IPS-11a (cell line): ENCODE measurements at regions not wholly inside any gene's neighbourhood (a gene's known extent, or its start where the extent isn't known, plus 50 kb on each side); places are given as distances from the start of the nearest gene placed in this dataset.
"Not testable (repeated sequence)": the region's sequence is repeated elsewhere in the genome, so short reads cannot be mapped to it uniquely, and the experiment has no call there.

ENCODE experiments used
- H3K4me3 ChIP-seq: one replicate; pipeline ENCODE4 v1.5.1; 2013; ENCODE audit warnings: low read depth, low read length, control low read depth

DNA sequence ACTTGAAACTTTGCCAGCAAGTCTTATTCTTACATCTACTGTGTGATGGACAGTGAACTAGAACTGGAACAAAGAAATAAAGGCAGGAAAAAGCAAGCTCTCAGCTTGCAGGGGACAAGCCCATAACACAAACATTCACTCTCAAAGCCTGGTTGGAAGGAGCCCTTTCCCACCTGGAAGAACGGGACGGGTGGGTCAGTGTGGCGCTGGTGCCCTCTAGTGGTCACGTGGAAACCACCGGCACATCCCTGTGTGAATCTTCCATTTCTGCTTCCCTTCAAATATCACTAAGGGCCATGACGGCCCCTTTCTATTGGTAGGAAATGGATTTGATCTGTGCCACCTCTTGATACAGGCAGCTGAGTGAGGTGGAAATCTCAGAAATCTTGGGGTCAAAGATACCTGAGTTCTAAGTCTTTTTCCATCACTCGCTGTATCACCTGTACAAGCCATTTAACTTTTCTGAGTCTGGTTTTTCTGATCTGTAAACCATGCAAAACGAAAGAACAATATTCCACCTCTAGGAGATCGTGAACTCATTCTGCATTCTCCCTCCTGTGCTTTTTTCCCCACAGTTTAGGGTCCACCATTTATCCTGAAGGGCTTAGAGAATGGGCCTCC lies 211.6 kb downstream of the MSX2 start:
- H3K4me3 ChIP-seq, result no peak overlapping the region

GRCh38 chr5:174931033-174931432 lies 206.7 kb downstream of the MSX2 start:
- not testable (repeated sequence) for H3K4me3 ChIP-seq

GRCh38 chr5:174925586-174925985 lies 201.2 kb downstream of the MSX2 start:
- H3K4me3 ChIP-seq, result no peak overlapping the region

DNA sequence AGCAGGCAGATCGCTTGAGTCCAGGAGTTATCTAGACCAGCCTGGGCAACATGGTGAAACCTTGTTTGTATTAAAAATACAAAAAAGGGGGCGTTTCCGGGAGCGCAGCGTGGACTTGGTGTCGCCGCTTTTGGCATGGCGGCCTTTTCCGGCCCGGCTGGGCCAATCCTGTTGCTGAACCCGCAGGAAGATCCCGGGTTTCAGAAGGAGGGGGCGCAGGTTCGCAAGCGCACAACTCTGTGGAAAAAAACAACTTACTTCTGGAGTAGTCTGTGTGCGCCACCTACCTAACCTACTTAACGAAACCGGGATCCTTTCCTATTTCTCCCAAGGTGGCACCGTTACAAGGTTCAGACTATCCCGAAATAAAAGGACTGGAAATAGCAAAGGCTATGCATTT lies 198.6 kb downstream of the MSX2 start:
- no peak overlapping the region for H3K4me3 ChIP-seq

- no peak overlapping the region for H3K4me3 ChIP-seq
Measured at GRCh38 chr5:174920906-174921550, 196.6 kb downstream of the MSX2 start.

DNA sequence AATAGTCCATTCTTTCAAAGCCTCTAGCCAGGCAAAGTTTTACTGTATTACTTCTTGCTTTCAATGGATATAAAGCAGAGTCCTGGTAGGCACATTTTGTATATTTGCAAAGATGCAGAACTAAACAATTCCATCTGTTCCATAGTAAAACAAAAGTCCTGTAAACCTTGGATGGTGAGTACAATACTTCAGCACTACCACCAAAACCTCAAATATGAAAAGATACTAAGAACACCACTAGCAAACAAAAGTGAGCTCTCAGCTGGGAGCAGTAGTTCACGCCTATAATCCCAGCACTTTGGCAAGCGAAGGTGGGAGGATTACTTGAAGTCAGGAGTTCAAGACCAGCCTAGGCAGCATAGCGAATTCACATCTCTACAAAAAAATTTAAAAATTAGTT lies 195.0 kb downstream of the MSX2 start:
- no peak overlapping the region for H3K4me3 ChIP-seq

- H3K4me3 ChIP-seq, result no peak overlapping the region
Measured at GRCh38 chr5:174918655-174919054, 194.3 kb downstream of the MSX2 start.

DNA sequence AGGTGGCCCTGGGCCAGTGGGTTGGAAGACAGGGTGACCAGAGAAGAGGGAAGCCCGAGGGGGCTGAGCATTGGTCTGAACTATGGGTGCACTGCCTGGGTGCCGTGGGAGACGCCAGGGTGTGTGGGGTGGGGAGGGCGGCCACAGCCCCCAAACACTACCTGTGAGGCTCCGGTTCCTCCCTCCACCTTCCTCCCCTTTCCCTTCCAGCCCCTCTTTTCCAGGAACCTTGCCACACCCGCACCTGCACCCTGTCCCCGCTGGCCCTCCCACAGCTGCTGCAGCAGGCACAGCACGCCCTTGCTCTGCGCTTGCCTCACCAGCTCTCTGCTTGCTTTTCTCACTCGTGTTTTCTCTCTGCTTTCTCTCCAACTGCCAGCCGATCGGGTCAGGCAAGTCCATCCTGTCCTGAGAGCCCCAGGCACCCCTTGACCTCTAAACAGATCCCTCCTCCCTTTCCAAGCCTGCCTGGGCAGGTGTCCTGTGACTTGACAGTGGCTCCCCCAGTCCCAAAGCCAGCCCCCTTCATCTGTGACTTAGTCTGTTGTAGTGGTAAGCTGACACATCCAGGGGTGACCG lies 193.7 kb downstream of the MSX2 start:
- H3K4me3 ChIP-seq, result no peak overlapping the region

GRCh38 chr5:174917435-174917834 lies 193.1 kb downstream of the MSX2 start:
- not testable (repeated sequence) for H3K4me3 ChIP-seq

DNA sequence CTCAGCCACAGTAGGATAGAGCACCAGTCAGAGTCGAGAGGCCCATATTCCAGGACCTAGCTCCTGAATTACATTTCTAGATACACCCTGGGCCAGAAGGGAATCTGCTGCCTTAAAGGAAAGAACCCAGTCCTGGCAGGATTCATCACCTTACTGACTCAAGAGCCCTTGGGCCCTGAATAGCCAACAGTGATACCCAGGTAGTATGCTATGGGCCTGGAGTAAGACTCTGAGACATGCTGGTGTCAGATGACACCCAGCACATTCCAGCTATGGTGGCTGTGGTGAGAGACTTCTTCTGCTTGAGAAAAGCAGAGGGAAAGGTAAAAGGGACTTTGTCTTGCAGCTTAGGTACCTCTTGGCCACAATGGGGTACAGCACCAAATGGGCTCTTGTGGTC lies 192.5 kb downstream of the MSX2 start:
- H3K4me3 ChIP-seq, result not testable (repeated sequence)

DNA sequence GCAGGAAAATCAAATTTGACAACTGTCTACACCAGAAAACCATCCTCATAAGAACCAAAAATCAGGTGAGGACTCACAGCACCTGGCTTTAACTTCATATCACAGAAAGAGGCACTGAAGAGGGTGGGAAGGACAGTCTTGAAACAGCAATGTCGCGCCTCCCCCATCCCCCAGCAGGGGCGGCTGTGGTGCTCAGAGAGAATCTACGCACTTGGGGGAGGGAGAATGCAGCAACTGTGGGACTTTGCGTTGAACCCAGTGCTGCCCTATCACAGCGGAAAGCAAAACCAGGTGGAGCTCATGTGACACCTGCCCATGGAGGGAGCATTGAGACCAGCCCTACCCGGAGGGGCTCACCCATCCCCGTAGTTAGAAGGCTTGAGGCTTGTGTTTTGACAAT lies 191.8 kb downstream of the MSX2 start:
- H3K4me3 ChIP-seq, result no peak overlapping the region

GRCh38 chr5:174911118-174911517 lies 186.7 kb downstream of the MSX2 start:
- no peak overlapping the region for H3K4me3 ChIP-seq

- no peak overlapping the region for H3K4me3 ChIP-seq
Measured at GRCh38 chr5:174910245-174910737, 185.9 kb downstream of the MSX2 start.

DNA sequence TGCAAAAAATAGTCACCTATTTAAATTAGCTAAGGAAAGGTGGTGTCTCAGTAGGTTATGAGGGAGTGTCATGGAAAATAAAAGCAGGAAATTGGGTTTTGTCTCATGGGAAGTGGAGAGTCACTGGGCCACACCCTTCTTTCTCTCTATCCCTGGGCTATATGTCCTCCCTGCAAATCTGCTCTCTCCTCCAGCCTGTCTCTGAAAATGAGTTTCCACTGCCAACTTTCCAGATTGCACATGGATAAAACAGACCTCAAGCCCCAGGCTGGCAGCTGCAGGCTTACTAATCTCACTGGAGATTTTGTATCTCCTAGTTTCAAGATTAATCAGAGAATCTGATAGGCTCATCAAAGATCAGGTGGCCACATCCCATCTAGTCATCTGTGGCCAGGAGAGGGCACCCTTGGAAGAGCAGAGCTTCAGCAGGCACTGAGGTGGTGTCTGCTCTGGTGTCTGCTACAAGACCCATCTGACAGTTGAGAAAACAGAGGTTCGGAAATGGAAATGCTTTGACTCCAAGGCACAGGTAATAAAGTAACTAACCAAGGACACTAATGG lies 178.9 kb downstream of the MSX2 start:
- H3K4me3 ChIP-seq, result no peak overlapping the region

- H3K4me3 ChIP-seq, result no peak overlapping the region
Measured at GRCh38 chr5:174901336-174901735, 177.0 kb downstream of the MSX2 start.

DNA sequence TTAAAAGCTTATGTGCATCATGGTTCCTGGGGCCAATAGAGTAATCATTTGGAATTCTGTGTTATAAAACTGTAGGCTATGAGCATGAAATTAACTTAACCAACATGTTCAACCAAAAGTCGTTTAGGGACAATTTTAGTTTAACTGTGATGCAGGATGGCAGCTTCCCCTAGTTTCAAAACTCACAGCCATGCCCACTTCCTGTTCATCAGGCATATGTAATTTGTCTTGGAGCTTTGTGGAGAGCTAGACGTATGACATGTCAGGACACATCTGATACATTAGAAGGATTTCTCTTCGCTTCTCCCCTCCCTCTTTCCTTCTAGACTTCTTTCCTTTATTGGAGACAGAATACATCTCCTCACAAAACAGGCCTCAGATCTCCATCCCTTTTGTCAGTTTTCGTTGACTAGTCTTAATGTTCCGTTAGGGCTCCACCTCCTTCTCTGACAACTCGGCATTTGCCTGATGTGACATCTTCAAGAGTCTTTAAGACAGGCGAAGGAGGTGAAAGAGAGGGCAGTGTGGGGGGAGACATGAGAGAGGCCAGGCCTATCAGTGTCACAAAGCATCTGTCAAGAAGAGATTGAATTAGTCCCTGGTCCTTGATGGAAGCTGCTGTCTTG lies 176.0 kb downstream of the MSX2 start:
- H3K4me3 ChIP-seq, result no peak overlapping the region

DNA sequence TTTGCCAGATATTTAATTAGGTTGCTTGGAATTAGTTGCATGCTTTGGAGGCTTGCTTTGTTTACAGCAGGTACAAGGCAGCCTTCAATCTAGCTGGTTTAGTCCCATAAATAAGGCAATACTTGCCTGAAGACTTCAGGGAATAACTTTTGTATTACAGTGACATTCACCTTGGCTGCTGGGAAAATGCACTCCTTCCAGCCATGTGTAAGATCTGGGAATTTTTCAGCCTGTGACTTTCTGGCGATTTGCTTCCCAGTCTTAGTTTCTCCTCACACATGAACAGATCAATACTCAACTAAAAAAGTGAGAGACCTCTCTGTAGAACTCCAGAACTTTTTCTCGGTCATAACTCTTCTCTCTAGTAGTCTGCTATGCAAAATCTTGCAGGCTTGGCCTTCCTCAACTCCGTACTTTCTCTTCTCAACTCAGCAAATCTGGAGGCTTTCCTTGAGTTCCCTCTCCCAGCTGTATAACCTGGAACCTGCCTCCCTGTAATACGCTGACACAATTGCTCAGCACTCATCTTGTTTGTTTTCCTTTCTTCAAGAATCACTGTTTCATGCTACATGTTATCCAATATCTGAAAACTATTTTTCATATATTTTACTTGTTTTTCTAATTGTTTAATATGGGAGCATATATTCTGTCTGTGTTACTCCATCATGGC lies 173.0 kb downstream of the MSX2 start:
- no peak overlapping the region for H3K4me3 ChIP-seq

GRCh38 chr5:174895360-174895759 lies 171.0 kb downstream of the MSX2 start:
- no peak overlapping the region for H3K4me3 ChIP-seq

GRCh38 chr5:174892742-174893141 lies 168.4 kb downstream of the MSX2 start:
- H3K4me3 ChIP-seq, result no peak overlapping the region

DNA sequence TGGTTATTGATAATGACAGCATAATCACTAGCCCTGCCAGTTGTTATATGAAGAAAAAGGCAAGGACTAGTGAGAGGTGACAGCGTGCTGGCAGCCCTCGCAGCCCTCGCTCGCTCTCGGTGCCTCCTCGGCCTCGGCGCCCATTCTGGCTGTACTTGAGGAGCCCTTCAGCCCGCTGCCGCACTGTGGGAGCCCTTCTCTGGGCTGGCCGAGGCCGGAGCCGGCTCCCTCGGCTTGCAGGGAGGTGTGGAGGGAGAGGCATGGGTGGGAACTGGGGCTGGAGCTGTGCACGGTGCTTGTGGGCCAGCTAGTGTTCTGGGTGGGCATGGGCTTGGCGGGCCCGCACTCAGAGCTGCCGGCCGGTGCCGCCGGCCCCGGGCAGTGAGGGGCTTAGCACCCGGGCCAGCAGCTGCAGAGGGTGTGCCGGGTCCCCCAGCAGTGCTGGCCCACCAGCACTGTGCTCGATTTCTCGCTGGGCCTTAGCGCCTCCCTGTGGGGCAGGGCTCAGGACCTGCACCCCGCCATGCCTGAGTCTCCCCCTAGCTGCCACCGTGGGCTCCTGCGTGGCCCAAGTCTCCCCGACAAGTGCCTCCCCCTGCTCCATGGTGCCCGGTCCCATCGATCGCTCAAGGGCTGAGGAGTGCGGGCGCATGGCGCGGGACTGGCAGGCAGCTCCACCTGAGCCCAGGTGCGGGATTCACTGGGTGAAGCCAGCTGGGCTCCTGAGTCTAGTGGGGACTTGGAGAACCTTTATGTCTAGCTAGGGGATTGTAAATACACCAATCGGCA lies 156.2 kb downstream of the MSX2 start:
- not testable (repeated sequence) for H3K4me3 ChIP-seq
